CD4-positive, alpha-beta T cell treated with Interleukin-17A for 4 hours (primary cell): ENCODE measurements at regions not wholly inside any gene's neighbourhood (a gene's known extent, or its start where the extent isn't known, plus 50 kb on each side); places are given as distances from the start of the nearest gene placed in this dataset.
"Not testable (repeated sequence)": the region's sequence is repeated elsewhere in the genome, so short reads cannot be mapped to it uniquely, and the experiment has no call there.

ENCODE experiments used
- DNase-seq: peaks from one replicate; pipeline ENCODE4 v3.0.0-alpha.2; 2020; ENCODE audit warnings: mixed read lengths

DNA sequence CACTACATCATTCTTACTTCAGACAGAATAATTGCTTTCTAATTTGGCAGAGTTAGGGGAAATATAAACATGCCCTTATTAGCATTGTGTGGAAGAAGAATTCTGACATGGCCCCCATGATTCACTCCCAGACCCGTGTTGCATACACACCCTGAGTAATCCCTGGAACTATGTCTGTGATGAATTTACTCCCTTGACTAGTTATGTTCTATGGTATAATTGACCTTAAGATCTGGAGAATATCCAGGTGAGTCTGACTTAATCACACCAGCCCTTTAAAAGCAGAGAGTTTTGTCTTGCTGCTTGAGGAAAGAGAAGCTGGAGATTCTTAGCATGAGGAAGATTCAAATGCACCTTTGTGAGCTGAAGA lies 262.9 kb downstream of the SOX4 start:
- DNase-seq = no peak

DNA sequence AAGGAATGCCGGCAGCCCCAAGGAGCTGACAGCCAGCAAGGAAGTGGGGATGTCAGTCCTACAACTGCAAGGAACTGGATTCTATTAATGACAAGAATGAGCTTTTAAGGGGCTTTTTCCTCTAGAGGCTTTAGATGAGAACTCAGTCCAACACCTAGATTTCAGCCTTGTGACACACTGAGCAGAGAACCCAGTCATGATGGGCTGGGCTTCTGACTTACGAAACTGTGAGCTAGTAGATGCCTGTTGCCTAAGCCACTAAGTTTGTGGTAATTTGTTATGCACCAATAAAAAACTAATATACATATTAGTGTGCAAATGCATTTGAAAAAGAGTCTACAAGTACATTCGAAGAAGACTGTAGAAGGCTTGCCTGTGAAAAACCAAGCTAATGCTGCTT lies 263.3 kb downstream of the SOX4 start:
- no peak for DNase-seq

DNA sequence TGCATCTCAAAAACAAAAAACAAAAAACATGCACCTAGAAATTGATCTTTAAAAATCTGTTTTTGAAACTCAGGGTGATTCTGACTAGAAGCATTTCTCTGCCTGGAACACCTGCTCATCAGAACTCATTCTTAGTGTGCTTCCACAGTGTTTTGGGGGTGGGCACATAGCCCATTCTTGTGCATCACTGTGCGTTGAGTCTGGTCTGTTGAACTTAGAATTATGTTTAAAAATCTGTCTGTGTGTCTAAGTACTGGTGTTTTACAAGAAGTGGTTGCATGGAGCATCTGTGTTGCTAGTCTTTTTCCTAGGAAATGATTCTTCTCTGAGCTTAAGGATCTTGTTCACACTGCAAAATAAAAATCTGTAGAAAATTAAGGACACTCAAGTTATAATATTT lies 264.5 kb downstream of the SOX4 start:
- DNase-seq = no peak

DNA sequence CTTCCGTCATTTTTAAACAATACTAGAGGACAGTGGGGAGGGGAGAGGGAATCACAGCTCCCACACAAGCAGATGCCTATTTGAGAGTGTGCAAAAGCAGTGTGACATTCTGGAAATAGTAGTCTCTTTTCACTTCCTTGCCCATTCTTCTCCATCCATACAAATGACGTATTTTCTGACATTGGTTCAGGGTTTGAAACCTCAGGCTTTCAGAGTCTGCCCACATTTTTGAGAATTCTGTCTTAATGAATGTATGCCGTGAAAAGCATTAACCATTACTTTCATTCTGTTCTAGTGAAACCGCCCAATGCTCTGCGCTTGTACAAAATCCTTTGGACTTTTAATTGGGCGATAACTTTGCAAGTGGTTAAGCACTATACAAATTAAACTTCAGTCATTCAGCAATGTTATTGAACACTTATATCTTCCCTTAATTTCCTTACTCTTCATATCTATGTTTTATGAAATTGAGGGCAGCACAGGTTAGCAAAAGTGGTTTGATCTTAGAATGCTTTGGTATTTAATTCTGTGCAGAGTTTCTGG lies 265.7 kb downstream of the SOX4 start:
- DNase-seq = no peak

DNA sequence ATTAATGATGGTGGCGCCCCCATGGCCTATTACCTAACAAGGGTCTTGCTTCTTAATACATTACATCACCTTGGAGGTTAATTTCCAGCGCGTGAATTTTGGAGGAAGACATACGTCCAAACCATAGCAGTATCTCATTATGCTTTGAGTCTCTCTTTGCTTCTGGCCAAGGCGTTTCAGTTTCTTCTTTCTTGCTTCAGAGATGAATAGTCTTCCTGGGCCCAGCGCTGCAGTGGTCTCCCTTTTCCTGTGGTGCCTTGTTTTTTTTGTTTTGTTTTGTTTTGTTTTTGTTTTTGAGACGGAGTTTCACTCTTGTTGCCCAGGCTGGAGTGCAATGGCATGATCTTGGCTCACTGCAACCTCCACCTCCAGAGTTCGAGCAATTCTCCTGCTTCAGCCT lies 268.4 kb downstream of the SOX4 start:
- no peak for DNase-seq

DNA sequence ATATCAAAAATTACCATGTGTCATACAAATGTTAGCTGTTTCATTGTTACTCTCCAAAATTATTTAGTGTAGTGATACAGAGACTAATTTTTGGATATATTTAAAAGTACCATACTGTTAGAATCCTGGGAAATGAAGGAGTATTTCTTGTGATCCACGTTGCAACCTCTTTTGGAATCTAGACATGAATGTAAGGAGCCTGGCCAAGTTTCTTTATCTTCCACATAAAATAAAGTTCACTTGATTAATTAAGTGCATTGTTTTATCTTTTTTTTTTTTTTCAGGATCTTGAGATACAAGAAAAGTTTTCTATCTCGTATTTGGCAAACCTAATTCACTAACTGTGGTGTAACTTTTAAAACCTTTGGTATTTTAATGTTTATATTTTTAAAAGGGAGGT lies 270.7 kb downstream of the SOX4 start:
- no peak for DNase-seq

DNA sequence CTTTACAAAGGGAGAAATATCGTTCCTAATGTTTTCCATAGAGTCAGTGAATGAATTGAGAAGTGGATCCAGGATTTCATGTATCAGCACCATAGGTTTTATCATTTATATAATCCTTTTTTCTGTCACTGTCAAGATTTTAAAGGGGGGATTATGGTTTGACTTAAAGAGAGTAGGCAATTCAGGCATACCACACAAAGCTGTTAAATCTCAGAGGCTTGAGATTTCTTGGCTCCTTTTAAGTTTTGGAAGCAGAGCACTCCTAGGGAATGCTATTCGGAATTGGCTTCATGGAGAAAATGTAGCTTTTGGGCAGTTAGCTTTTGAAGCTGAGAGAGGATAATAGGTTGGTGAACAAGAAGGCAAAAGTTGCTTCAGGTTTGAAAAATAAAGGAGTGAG lies 274.7 kb downstream of the SOX4 start:
- DNase-seq = no peak

DNA sequence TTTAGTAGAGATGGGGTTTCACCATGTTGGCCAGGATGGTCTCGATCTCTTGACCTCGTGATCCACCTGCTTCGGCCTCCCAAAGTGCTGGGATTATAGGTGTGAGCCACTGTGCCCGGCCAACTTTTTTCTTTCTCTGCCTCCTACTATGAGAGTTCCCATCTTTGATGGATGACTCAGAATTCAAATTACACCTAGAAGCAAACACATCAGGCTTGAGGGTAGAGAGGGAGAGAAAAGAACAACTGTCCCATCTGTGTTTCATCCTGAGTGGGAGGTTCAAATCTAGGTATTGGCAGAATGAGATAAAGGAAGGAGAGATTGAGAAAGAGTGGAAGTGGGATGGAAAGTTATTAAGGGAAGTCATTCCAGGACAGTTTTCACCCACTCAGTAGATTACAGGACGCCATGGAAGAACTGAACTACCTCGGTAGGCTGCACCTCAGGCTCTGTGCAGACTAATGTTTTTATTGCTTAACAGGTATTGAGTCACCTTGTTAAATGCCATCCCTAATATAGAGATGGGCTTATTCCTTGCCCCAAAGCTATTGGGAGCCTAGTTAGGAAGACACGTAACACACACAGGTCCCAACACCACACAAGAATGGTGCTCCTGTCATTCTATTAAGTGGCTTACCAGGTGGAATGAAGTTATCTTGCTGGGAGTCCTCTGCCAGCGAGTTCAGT lies 275.7 kb downstream of the SOX4 start:
- no peak for DNase-seq

DNA sequence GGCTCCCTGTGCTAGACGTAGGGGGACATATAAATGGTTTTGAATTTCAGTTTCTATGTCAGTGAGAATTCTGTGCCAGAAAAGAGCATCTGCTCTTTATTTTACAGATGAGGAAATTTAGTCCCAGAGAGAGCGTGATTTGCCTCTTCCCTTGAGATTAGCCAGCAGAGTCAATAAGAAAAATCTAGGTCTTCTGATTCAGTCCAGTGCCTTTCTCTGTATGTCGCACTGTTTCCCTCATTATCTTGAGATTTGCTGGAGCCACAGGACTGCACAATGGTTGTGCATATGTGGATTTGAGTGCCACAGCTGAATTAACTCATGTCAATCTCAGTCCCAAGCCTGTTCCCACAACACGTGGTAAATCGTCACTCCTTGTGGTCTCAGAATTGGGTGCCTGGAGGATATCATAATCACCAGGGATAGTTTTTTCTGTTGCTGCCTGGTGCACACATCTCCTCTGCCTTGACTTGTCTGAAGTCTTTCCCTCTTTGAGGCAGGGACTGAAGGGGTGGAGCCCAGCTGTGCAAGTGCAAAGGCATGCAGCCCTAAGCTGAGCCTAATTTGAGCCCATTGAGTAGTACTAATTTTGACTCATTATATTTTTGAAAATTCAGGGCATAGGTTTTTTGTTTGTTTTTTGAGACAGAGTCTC lies 276.7 kb downstream of the SOX4 start:
- no peak for DNase-seq

DNA sequence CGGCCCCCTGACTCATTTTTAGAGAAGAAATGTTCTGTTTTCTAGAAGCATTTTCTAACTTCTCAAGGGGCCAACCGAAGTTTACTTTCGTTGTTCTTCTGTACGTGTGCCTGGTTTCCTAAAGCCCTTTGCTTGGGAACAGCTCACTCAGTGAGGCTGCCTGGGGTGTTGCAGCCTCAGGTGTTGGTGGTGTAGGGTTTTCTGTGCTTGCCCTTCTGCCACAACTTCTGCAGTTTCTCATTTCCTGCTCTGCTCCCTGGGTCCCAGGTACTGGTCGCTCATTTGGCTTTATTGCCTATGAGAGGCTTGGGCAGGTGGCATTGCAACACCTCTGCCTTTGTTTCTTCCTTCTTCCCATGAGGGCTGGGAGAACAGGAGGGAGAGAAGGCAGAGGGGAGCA lies 278.3 kb downstream of the SOX4 start:
- DNase-seq = no peak

DNA sequence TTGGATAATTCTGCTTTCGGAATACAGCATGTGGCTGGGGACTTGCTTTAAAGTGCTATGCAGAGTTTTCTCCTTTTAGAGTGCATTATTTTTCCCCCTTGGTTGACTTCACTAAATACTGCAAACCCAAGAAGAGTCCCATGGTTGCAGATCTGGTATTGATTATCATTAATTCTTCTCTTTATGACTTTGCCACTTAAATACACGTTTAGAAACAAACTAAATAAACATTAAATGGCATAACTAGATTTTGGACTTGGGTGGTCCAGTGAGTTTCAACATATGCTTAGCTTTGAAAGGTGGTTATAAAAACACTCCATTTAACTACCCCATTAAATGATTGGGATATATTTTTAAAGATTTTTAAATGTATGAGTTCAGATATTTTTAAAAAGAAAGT lies 279.2 kb downstream of the SOX4 start:
- DNase-seq = no peak

DNA sequence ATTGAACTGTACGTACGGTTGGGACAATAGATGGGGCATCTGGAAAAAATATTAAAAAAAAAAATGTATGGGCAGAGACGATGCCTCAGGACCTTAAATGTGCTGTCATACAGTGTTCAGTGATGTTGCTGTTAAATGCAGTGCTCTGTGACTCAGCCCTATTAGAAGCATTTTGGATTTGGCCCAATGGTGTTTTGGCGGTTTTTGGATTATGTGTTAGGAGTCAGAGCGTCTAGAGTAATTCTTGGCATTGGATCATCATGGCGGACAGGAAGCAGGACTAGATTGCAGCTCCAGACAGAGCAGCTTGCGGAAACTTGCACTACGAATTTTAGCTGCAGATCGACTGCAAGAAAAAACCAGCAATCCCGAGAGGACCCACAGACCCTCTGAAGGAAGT lies 280.0 kb downstream of the SOX4 start:
- no peak for DNase-seq

DNA sequence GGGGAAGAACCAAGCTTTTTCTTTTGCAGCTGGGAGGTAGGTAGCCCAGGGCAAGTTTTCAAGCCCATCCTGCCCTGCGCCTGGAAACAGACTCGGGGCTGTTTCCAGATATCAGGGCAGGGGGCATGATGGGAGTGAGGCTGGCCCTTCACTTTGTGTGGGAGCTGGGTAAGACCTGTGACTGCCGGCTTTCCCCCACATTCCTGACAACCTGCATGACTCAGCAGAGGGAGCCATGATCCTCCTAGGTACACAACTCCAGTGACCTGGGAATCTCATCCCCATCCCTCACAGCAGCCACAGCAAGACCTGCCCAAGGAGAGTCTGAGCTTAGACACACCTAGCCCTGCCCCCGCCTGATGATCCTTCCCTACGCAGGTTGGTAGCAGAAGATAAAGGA lies 280.8 kb downstream of the SOX4 start:
- no peak for DNase-seq

DNA sequence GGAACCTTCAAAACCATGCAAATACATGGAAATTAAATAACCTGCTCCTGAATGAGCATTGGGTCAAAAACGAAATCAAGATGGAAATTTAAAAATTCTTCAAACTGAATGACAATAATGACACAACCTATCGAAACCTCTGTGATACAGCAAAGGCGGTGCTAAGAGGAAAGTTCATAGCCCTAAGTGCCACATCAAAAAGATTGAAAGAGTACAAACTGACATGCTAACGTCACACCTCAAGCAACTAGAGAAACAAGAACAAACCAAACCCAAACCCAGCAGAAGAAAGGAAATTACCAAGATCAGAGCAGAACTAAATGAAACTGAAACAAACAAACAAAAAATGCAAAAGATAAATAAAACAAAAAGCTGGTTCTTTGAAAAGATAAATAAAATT lies 283.5 kb downstream of the SOX4 start:
- DNase-seq = not testable (repeated sequence)

DNA sequence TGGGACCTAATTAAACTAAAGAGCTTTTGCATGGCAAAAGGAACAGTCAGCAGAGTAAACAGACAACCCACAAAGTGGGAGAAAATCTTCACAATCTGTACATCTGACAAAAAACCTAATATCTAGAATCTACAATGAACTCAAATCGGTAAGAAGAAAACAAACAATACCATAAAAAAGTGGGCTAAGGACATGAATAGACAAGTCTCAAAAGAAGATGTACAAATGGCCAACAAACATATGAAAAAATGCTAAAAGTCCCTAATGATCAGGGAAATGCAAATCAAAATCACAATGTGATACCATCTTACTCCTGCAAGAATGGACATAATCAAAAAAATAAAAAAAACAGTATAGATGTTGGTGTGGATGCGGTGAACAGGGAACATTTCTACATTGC lies 286.7 kb downstream of the SOX4 start:
- DNase-seq = not testable (repeated sequence)

DNA sequence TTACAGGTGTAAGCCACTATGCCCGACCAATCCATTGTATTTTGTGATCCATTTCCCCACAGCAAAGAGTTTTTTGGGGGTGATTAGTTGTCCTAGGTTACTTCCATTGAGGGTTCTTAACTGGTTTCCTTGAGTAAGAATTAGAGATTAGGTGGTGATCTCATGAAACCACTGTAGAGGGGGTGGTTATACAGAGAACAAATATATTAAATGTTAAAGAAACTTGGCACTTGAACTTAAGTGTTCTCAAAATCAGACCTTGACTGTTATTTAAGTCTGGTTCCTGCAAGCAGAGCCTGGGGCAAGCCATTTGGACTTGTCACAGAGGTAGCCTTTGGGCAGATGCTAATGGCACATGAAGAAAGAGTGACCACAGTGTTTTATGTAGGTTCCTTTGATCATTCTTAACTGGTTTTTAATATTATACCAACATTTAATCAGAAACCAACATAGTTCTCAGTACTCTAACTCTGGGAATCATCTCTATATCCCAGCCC lies 288.5 kb downstream of the SOX4 start:
- DNase-seq = no peak

DNA sequence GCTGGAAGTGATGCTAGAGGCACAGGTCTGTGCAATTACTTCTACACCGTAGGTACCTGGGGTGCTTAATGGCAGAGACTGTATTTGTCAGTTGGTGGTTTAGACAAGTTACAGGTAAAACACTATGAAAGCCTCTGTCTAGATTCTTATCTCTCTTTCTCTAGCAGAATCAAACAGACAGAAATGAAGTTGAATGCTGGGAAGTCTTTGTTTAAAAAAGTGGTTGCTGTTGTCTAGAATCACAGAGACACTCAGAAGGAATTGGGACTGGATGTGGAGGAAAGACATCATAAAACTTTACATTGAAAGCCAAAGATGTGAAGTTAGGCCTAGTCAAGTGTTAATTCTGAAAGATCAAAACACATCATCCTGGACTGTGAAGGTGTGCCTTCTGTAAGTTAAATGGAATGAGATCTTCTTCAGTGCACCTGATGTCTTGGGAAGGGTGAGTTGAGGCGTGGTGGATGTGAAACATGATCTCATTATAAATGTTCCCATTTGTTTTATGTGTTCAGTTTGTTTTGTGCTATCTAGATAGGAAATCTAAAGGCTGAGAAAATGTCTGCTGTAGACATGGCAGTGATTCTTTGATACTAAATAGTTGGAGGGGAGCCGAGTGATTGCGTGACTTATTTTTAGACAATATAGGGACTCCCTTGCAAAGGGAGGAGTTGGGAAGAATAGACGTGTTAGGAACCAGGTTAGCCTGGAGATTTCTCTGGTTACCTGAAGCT lies 290.2 kb downstream of the SOX4 start:
- no peak for DNase-seq

DNA sequence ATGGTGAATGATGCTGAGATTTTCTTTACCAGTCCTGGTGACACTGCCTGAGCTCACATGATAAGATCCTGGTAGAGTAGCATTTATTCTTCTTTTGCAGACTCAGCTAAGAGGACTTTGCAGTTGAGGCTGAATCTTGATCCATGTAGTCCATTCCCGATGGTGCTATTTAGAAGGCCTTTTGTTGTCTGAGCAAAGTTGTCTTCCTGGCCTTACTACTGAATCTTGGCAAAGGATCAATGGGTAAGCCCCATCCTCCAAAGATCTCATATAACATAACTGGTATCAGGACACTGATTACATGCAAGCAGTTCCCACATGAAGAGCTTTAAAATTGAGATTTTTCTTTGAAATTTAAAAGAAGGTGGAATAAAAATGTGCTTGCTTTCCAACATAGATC lies 291.6 kb downstream of the SOX4 start:
- no peak for DNase-seq

DNA sequence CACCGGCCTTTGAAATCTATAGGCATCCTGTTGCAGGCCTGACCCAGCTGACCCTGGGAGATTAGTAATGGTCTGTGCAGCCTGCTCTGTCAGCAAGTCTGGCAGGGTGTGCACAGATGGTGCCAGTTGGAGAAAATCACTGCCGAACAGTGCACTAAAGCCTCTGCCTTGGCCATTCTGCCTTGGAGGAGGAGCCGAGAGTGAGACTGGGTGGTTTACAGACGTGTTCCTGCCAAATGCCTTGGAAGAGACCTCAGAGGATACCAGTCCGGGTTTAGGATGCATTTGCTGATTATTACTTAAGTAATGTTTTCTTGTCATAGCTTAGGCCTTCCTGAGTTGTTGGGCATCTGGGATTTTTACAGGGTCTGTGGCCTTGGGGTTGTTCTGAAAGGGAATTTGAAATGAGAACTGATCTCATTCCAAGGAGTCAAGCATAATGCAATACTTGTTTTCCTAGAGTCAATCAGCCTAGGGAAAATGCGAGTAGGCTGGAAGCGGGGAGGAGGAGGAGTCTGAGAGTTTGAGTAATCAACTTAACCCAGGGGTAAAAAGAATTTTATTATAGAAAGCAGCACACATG lies 292.1 kb downstream of the SOX4 start:
- no peak for DNase-seq

DNA sequence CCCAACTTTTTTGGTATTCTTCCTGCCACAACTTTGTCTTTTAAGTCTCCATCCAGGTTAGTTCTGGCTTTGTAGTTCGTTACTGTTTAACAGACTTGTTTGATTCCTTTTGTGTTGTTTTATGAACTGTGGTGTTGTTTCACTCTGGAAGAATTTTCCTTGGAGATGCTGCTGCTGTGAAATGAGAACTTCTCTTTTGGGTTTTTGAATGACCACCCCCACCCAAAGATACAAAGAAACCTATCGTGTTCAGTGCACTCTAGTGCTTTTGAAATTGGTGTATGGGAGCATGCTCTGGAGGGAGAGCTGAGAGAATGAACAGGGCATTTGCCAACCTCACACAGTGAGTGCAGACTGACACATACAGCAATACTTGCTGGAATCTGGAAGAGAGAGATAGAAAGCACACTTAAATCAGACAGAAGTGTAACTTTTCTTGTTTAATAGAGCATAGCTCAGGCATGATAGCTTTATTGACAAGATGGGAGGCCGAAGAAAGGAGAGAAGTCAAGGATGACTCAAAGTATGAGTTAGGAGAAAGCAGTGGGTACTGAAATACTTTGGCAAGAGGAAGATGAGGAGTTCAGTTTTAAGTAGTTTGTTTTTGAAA lies 293.1 kb downstream of the SOX4 start:
- no peak for DNase-seq

DNA sequence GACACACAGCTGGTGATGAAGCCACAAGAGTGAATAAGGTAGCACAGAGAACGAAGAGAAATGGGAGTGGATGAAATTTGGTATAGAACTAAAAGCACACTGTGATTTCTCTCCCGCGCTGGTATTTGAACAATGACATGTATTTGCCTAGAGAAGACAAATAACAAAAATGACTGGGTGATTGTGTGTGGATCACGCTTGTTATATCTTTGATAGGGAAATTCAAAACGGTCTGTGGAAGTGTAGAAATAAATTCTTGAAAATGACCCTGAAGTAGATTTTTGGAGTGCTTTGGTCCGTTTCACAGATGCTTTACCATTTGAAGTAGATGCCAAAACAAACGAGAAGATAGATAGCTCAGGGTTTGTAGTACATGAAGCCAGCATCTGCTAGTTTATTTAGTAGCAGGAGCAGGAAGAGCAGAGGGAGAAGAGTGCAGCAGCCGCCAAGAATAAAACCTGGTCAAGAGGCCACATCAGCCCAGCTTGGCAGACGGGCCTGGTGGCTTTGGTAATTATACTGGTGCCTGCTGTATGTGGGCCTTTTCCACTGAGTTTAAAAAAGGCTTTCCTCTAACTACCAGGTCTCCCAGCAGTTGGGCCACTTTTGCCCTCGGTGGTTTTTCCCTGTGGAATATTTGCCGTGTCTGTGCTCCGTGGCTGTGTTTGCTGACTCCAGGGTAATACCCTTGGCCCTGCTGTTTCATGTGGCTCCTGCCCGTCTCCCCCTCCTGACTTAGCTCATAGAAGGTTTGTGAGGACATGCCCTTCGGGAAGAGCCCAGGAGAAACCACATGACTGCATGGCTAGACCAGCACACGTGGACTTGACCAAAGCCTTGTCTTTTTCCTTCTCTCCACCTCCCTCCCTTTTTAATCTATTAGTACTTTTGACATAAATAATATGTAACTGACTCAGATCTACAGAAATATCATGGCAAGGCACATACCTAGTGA lies 294.0 kb downstream of the SOX4 start:
- no peak for DNase-seq

DNA sequence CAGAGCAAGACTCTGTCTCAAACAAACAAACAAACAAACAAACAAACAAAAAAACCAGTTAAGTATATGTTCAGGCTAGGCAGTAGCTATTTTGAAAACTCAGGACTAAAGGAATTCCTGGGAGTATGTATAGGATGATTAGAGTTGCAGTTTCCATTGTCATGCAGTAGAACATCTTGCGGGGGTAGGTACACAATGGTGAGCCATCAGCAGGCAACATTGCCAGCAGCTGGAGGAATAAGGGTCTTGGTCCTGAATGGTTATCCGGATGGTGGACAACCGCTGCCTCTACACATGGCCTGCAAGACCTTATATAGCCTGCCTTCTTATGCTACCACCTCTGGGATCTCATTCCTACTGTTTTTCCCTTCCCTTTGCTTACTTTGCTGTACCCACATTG lies 297.5 kb downstream of the SOX4 start:
- DNase-seq = no peak
